ENCODE measurements at regions not wholly inside any gene's neighbourhood (a gene's known extent, or its start where the extent isn't known, plus 50 kb on each side); places are given as distances from the start of the nearest gene placed in this dataset.
A peak's percentile ranks its signal among the peaks of the same experiment; 100 is the strongest.
"Not testable (repeated sequence)": the region's sequence is repeated elsewhere in the genome, so short reads cannot be mapped to it uniquely, and the experiment has no call there.

DNA sequence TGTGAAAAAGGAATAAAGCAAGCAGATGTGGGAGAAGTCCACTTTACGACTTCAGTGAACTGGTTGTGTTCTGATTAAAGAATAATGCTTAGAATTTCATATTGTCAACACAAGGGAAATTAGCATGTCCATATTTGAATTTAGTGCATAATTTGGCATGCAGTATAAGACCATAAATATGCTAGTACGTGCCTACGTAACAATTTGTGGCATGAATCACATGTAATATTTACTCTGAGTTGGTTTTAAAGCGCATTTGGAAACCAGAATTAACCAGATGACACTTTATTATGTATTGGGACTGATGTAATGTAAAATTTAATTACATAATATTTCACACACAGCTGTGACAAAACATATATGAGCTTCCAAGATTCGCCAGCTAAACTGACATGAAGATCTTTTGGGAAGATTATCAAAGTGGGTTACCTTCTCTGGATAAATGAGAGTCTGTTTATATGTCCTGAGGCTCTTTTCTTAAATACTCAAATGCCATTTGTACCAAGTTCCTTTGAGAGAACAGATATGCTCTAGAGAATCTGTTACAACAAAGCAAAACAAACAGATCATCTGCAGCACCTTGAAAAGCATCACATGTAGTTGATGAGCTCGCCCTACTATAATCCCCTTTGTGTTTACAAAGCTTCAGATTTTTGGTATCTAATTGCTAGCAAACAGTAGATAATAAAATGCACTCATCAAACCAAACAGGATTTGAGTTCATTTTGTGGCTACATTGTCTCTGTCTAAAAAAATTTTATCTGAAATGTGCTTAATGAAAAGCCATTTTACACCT, 1468.6 kb downstream of the CDH11 start:
- no peak for DNase-seq

DNA sequence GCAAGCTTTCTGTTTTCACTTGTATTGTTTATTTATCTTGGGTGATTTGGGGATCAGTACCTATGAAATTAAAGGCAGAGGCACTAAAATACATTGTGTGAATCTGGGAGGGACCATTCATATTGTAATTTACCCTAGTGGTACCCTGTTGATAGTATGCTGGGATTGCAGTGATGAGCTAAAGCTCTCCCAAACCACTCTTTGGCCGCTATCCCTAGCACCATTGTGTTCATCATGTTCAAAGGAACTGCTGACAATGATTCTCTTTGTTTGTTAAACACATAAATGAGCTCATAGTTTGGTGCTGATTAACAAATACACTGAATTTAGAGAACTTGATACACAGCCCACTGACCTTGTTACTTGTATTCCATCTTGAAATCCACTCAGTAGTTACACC, 1469.8 kb downstream of the CDH11 start:
- no peak for DNase-seq

DNA sequence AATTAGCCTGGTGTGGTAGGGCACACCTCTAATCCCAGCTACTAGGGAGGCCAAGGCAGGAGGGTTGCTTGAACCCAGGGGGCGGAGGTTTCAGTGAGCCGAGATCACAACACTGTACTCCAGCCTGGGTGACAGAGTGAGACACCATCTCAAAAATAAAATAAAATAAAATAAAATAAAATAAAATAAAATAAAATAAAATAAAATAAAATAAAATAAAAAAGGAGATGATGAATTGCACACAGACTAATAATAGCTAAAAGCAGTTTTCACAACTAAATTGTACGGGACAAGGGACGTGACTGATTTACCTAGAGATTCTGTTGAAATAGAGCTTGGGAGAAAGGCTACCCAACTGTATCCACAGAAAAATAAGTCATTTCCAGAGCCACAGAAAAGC, 1471.3 kb downstream of the CDH11 start:
- no peak for DNase-seq

DNA sequence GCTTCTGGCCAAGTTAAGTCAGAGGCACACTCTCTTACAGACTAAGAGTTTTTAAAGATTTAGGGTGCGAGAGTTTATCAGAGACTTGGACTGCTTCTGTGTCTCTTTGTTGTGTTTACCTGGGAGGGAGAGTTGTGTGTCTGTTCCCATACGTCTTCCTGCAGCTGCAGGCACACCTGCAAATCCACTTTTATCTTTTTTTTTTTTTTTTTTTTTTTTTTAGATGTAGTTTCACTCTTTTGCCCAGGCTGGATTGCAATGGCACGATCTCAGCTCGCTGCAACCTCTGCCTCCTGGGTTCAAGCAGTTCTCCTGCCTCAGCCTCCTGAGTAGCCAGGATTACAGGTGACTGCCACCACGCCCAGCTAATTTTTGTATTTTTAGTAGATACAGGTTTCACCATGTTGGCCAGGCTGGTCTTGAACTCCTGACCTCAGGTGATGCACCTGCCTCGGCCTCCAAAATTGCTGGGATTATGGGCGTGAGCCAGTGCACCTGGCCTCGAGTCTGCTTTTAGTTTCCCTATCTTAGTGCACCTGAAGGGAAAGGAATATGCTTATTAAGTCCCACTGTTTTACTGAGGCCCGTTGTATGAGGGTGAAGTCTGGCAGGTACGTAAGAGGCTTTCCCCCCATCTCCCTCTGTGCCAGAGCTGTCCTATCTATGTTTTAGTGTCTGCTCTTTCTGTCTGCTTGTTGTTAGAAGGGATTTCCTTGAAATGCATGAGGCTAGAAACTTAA, 1488.0 kb downstream of the CDH11 start:
- not testable (repeated sequence) for DNase-seq

DNA sequence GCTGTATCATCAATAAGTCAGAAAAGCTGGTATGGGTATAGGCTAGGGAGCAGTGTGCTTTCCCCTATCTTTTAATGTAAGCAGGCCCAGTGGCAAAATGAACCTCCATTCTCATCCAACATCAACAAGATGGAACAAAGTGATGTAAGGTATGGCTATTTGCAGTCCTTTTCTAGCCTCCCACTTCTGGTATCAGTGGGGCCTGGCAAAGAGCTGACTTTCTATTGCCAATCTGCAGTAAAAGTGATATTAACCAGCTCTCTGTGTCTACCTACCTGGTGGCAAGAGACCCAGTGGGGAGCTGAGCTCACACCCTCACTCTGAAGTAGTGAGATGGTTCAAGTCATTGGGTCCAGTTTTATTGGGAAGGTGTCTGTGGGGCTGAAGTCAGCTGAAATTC, 1492.6 kb downstream of the CDH11 start:
- no peak for DNase-seq

DNA sequence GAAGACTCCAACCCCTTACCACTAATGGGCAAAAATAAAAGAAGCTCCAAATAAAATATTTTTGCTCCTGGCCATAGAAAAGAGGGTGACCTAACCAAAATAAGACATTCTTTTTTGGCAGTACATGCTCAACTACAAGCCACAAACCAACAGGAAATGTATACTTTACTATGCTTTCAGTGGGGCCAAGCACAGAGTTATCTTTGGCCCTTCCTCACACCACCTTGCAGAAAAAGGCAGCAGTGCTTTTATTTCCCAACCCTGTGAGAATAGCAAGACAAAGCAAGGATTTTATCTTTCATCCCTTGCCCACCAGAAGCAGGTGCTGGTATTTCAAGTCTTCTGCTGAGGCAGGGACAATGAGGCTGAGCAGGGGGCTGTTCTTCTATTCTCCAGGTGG, 1493.1 kb downstream of the CDH11 start:
- no peak for DNase-seq

DNA sequence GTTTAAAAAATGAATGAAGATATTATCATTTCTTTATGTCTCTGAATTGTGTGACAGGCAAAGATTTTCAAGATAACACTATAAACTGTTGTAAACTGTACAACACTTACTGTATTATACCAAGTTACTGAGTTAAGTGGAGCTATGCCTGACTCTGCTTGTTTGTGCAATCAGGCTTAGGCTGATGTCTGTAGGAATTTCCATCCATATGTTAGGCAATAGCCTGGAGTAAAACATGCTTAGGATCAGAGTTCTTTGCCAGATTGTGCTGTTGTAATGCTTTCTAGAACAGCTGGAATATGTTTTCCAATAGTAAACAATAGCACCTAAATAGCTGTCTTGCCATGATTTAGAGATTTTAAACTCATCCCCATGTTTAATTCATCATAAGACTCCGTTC, 1496.7 kb downstream of the CDH11 start:
- DNase-seq: no peak

DNA sequence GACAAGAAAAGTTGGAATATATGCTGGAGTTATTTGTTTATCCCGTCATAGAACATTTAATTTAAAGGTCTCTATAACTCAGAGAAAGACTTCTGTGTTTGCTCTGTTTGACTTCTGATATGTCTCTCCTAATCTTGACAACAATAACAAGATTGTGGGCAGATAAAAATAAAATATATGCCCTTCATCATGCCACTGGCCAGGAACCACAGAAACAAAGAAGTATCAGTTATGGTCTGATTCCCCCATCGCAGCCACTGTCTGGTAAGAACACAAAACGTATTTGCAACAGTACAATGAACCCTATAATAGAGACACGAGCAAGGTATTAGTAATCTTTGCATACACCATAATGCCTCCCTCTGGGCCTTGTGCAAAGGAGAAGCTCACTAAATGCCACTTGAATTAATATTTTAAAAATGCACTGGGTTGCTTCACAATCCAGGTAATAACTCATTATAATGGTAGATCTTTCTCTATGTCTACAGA, 1498.3 kb downstream of the CDH11 start:
- no peak for DNase-seq

DNA sequence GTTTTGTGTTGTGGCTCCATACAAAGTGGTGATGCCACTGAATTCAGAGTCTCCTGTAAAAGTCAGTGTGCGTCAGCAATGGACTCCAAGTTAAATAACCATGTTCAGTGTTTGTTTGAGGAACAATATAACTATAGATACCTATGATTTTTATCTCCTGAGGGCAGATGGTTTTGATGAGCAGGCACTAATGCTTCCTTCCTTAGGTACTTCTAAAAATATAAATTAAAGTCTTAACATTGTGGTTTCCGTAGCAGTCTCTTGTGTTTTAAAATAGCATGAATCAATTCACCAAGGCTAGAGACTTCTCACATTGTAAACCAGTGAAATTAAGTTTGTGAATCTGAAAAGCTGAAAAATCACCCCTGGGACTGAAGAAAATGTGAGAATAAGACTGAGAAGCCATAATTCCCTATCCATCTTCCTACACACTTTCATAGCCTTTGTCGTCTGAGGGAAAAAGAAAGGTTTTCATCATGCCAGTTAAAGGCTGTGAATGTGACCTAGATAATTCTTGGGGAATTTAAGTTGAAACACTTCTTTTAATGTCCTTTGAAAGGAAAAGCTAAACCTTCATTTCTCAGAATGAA, 1502.9 kb downstream of the CDH11 start:
- DNase-seq: no peak

DNA sequence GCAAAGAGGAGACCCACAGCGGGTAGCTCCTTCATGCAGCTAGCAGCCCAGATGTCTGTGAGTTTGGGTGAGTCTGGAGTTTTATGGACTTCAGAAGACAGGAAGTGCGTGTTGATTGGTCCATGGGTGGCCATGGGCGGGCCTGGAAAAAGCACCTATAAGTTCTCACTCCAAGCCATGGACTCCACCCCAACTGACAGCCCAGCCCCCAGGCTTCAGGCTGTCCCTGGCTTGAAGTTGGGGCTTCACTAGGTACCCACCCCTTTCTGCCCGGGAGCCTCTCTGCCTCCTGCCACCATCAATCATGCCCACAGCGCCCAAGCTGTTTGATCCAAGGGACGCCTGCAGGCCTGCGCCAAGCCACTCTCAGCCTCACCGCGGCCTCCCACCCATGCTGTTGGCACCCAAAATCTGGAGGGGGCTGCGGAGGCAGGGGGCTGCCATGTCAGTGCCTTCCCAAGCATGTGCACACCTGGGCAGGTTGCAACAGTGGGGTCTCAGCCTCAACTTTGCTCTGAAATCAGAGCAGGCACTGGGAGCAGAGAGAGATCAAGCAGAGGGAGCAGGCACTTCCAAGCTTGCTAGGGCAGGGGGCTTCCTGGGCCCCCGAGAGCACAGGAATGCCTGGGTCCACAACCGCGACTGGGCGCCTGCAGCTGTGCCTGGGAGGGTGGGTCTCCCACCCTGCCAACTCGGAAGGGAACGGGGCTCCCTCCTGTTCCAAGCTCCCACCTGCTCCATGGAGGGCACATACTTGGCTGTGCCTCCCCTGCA, 1503.7 kb downstream of the CDH11 start:
- no peak for DNase-seq

DNA sequence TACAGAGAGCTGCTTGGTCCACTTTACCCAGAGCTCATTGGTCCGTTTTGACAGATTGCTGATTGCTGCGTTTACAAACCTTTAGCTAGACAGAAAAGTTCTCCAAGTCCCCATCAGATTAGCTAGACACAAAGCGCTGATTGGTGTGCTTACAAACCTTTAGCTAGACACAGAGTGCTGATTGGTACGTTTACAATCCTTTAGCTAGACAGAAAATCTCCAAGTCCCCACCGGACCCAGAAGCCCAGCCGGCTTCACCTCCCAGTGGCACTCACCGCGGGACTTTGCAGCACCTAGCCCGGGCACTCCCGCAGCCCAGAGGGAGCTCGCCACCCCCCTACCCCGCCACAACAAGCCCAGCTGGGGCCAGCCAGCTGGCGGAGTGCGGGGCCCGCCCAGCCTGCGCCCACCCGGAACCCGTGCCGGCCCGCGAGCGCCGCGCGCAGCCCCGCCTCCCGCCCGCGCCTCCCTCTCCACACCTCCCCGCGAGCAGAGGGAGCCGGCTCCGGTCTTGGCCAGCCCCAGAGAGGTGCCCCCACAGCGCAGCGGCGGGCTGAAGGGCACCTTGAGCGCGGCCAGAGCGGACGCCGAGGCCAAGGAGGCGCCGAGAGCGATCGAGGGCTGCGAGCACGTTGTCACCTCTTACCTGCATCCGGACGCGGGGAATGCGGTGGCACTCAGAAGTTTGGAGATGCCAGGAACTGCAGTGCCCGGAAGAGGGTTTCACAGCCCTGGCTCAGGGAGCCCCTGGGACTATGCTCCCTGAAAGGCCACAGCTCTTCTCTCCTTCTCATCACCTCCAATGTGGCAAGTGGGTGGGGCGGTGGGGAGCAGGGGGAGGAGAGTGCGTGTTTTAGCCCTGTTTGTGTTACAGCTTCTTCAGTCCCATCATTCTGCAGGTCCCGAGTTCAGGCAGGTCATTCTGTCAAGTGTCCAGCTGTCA, 1504.5 kb downstream of the CDH11 start:
- DNase-seq: peak in 1 of 58 donors; percentile 9

DNA sequence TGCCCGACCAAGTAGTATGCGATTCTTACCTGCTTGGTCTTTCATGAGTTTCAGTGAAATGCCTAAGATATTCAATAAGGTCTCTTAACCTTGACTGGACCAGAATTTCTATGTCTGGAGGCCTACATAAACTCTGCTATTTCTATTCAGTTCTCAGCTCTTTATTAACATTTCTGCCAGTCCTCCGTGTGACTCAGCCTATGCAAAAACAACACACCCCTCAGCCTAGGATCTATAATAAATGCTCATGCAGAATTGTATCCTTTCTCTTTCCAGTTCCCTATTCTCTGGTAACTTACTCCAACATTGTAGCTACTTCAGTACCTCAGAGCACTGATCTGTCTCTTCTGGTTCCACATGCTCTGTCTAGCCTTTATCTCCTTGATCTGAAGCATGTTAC, 1507.4 kb downstream of the CDH11 start:
- no peak for DNase-seq

DNA sequence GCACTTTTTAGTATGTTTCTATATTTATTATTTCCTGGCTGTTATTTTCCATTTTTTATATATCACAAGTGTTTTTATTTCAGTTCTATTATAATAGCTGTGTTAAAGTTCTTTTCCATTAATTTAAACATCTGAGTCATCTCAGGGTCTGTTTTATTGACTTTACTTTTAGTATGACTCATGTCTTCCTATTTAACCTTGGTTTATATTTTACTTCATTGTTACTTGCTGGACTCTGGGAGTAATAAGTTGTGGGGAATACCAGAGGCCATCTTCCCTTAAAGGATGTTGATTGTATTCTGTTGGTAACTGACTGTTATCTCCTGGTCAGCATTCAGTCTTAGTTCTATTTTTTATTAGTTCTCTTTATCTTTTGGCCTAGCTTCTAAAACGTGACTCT, 1508.2 kb downstream of the CDH11 start:
- no peak for DNase-seq

DNA sequence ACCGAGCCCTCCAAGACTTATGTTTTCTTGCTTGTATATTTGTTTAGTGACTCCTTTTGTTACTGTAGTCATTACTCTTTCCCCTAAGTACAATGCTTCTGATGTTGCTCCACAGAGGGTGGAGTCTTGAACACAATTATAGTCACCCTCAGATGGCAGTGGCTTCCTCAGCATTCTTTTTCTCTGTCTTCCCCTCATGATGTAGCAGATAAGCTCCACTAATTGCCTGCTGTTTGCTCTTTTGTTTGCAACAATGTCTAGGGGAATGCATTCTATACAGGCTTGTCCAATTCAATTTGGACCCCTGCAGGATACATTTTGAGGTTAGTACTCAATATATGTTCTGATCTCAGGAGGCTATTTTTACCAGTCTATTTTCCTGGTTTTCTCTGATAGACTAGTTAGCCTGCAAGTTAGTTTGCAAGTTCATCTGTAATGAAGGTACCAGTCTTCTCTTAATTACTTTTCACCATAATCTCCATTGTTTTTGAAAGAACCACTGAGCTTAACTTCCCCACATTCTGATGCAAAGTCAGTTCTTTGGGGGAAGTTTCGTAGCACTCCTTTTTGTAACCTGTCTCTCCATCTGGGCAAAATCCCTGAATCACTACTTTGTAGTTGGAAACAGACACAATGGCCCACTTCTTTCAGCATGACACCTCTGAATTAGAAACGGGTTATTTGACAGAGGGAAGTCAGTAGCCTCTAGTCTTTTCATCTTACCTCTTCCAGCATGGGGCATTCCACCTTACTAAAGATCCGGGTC, 1509.2 kb downstream of the CDH11 start:
- DNase-seq: no peak

DNA sequence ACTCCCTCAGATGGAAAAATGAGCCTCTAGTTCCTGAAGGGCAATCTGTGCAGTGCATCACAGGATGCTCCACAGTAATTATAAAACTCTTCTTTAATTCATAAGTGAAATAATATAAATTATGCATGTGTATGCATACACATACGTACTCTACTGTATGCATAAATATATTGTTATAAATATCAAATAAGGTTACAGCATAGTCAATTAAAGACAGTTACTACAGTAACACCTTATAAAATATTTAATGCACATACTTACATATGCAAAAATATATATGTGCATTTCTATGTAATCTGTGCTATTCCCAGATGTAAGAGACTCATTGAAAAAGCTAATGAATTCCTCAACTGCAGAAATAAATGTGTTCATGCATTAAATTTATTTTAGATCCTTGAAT, 1515.1 kb downstream of the CDH11 start:
- DNase-seq: no peak

DNA sequence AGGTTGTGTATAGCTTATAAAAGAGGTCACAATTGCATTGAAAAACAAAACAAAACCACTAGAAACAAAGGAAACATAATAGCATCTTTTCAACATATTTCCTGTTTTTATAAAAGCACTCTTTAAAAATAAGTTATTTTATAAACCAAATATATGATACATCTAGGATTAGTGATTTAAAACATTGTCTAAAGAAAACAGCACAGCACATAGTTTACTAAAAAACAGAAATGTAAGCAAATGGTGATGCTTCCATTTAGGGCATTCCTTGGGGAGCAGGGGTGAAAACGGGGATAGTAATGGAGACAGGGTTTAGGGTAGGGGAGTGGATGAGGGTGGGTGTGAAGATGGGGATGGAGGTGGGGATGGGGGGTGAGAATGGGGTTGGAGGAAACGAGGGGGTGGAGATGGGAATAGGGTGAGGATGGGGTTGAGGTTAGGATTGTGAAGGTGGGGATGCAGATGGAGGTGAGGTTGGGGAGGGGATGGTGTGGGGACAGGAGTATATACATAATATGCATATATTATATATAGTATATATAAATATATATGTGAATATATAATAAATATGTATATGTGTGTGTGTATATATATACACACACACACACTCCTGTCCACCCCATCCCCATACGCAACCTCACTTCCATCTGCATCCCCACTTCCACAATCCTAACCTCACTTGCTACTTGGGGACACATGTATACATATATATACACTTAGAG, 1519.5 kb downstream of the CDH11 start:
- DNase-seq: no peak

DNA sequence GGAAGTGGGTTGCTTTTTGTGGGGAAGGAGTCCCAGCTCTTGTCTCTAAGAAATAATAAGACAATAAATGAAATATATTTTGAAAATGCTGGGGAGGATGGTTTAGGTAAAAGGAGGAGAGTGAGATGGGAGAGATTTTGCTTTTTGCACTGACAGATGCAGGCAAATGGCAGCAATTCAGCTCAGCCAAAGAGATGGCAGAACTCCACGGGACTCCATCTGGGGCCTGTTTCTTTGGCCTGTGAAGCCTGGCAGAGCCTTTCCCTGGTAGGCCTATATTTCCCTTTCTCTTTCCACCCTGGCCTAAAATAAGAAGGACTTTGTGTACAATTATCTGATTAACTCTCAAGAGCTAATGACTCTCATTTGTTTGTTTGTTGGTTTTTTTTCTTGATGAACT, 1525.1 kb downstream of the CDH11 start:
- DNase-seq: peak in 31 of 58 donors; percentile 3 to 64 (median 20)

DNA sequence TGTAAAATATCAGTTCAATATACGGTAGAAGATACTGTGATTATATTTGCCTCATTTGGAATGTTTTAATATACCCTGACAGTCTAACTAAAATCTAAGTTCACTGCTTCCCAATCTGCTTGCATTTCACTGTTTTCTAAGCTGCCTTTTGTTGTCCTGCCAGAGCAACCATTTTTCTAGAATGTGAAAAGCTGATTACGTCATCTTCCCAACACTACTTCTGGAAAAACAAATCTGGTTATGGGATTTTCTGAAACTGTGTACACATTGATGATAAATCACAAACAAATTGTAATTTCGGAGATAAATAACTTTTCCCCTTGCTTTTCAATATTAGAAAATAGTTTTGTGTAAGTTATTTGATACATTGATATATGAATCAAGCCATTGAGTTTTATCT, 1529.0 kb downstream of the CDH11 start:
- no peak for DNase-seq

DNA sequence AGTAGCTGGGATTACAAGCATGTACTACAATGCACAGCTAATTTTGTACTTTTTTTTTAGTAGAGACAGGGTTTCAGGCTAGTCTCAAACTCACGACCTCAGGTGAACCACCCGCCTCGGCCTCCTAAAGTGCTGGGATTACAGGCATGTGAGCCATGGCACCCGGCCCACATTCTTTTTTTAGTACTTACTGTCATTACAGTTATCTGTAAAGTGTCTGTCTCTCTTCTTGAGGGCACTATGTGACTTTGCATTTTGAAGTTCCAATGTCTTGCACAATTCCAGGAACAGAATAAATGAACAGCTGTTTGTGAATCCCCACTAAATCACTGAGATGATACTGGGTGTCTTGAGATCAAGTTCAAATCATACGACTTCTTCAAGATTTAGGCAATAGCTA, 1540.3 kb downstream of the CDH11 start:
- no peak for DNase-seq
